GM19452 (cell line): ENCODE measurements at regions not wholly inside any gene's neighbourhood (a gene's known extent, or its start where the extent isn't known, plus 50 kb on each side); places are given as distances from the start of the nearest gene placed in this dataset.
A peak's percentile ranks its signal among the peaks of the same experiment; 100 is the strongest.

Source experiments
- ATAC-seq: cut with Tn5 transposase; IDR thresholded peaks from one replicate; pipeline ENCODE4 v1.9.1; 2021; ENCODE audit not compliant: unreplicated experiment

DNA sequence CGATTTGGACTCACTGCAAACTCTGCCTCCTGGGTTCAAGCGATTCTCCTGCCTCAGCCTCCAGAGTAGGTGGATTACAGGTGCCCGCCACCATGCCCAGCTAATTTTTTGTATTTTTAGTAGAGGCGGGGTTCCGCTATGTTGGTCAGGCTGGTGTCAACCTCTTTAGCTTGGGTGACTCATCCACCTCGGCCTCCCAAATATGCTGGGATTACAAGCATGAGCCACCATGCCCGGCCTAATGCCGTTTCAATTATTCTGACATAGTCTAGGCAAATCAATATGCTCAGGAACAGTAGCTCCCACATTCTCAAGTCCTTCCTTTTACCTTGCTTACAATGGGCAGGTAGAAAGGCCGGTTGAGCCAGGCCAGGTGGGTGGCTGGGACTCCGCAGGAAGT, 82.0 kb upstream of the EEA1 start:
- ATAC-seq, result no peak

DNA sequence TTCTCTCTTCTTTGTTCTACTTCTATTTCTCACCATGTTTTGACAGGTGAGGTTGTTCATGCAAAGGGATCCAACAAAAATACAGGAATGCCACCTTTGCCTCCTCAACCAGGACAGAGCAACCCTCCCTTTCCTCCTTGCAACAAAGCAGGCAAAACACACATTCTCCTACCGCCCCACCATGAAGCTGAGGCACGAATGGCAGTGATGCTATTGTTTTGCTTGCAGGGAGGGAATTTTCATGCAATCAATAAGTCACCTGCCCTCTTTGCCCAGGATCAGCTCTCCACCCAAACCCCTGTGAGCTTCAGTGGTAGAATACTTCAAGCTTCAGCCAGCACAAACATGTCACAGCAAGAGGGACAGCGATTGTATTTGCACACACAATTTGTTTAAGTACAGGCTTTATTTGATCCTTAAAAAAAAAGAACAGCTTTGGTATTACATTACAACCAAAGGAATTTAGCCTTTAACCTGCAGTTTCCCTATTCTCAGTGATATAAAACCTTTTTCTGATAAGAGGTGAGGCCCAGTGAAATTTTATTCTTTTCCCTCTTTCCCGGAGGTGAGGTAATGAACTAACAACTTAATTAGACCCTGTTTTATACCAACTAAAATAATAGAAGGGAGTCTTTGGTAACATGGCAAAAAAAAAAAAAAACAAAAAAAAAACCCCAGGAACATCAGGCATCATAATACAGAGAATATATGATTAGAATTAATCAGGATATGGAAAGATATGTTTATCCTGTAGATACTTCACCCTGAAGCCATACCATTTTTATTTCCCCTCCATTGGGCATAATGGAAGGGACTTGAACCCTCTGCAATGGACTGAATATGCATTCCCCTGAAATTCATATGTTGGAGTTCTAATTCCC, 87.0 kb upstream of the EEA1 start:
- ATAC-seq, result no peak

DNA sequence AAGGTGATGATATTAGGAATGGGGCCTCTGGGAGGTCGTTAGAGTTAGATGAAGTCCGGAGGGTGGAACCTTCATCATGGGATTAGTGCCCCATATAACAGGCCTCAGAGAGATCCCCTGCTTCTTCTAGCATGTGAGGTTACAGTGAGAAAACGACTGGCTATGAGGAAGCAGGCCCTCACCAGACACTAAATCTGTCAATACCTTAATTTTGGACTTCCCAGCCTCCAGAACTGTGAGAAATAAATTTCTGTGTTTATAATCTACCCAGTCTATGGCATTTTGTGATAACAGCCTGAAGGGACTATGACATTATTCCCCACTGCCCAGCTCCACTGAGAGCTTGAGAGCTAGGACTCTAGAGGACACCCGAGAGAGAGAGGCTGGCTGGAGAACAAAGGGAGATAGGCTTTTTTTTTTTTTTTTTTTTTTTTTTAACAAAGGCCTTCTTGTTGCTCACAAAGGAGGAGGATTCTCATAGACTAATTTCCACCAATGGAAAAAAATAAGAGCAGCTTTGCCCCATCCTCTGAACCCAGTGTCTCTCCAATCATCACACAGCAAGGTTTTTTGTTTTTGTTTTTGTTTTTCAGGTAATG, 87.8 kb upstream of the EEA1 start:
- no peak for ATAC-seq

GRCh38 chr12:93018610-93019009, 89.5 kb upstream of the EEA1 start:
- no peak for ATAC-seq

DNA sequence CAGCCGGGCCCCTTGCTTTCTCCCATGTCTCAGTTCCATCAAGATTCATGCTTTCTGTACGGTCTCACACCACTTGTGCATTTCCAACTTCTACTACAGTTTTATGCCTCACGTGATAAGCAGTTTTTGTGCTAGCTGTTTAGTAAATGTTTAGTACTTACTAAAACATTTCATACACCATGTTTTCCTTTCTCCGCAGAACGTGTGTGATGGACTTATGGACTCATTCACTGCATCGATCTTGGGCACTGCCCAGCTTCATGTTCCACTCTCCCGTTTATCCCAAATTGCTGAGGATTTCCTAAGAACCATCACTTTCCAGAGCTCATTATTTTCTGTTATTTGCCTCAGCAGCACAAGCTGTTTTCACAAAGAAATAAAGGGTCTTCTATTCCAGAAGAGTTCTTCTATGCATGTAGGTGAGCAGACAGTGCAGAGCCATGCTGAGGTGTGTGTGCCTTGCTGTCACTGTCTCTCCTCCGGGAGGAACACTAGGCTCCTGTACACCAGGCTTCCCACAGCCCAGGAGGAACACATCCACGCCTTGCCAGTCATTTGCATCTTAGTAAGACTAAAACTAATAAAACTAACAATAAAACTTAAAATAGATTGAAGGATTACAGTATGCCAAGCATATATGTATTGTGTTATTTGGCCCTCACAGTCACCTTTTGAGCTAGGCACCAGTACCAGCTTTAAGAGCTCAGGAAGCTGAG, 90.3 kb upstream of the EEA1 start:
- ATAC-seq, result no peak

DNA sequence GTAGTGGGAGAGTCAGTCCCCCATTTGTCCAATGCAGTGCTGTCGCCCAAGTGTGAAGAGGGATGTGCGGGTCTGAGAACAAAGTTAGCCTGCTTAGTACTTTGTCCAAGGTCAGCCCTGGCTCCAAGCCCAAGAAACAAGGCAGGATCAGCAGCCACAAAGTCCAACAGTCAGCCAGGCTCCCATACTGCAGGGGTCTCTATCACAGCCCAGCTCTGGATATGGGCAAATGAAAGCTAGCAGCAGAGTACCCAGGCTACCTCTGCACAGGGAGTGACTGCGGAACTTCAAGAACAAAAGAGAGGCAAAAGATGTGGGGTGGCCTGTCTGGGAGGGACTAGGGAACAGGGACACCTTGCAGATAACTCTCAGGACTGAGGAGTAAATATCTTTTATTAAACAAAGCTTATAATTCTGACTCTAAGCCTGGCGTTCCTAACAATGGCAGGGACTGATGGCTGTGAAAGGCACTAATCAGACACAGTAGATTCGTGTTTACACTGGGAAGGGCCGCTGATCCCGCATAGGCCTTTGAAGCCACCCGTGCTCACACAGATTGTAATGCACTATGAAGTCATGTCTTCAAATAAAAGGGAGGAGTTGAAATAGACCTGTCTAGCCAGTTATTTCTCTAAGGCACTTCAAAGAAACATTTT, 91.0 kb upstream of the EEA1 start:
- no peak for ATAC-seq

DNA sequence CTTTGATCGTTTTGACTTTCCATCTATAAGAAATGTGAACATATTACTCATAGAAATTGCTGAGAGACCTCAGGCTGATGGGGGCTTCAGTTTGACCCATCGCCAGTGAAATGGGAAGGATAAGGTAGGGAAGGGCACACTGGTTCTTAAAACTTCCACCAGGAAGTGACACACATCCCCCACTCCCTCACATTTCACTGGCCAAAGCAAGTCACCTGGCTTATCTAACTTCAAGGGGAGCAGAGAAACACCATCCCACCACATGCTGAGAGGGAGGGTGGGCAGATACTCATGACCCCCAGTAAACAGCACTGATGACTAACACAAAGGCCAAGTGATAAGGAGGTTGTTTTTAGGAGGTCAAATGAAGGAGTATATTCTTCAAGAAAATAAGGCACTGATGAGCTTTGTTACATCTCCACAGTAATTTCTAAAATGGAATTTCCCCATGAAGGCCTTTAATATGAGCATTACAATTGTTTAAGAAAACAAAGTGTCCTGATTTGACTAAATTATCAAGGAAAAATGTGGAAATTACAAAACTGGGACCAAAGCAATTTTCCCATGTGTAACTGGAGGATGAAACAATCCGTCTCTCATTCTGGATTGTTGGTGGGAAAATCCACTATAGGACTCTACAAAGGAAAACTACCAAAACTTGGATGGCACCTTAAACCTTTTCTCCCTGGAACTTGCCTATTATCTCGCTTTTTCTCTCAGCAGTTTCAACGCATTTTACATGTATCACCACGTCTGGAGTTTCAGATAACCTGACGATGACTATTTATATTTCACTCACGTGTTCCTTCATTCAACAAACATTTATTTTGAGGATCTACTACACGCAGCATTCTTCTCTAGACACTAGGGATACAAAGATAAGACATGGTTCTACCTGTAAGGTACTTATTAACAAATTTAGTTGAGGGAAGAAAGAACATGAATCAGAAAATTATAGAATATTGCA, 91.8 kb upstream of the EEA1 start:
- ATAC-seq, result no peak

DNA sequence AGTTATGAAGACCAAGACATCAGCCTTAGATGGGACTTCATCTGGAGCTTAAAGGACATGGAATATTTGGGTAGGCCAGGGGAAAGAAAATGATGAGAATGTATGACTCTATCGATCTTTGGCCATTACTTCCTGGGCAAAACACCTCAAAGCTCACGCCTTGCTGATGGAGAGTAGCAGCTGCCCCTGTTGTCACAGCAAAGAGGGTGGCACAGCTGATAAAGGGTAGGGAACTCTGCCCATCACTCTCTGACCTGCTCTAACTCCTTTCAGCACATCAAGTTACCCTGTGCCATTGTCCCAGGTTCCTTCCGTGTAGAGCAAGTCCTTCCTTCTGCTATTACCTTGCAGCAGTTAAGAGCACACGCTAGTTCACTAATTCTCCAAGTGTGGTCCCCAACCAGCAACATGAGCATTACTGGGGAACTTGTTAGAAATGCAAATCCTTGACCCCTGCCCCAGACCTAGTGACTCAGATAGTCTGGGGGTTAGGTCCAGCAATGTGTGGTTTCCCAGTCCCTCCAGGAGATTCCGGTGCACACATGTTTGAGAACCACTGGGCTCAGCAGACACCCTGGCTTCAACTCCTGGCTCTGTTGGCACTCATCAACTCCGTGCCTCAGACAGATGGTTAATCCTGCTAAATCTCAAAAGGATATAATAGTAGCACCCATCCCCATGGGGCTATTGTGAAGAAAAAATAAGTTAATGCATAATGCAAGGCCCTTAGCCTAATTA, 93.7 kb upstream of the EEA1 start:
- no peak for ATAC-seq

DNA sequence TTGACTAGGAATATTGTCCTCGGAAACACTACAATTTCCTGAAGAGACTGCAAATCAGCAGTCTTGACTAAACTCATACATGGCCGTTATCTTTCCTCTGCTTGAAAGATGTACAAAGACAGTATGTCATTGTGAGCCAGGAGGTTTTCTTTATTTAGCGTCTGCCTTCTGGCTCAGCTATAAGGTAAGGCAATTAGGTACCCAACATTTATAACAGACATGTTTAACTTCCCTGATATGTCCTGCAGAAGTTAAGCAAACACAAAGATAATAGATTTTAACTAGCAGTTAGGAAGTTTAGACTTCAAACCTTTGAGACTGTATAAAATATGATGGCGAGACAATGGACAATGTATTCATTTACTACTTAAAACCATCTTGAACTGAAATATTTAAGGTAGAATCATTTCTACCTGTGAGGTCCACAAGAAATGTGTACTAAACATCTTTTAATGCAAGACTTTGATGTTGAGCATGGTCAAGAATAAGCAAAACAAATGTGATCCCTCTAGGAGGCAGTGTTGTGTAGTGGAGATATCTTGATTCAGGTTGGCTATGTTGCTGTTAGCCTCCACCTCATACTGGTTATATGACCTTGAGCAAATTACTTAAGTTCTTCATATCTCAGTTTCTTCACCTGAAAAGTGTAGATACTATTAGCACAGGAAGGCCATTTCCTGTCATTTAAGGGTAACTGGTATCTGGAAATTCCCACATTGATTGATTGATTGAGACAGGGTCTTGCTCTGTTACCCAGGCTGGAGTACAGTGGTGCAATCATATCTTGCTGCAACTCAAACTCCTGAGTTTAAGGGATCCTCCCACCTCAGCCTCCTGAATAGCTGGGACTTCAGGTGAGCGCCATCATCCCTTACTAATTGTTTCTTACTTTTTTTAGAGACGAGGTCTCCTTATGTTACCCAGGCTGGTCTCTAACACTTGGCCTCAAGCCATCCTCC, 96.3 kb upstream of the EEA1 start:
- peak; percentile 66 for ATAC-seq

GRCh38 chr12:93027041-93027440, 97.9 kb upstream of the EEA1 start:
- ATAC-seq, result no peak

DNA sequence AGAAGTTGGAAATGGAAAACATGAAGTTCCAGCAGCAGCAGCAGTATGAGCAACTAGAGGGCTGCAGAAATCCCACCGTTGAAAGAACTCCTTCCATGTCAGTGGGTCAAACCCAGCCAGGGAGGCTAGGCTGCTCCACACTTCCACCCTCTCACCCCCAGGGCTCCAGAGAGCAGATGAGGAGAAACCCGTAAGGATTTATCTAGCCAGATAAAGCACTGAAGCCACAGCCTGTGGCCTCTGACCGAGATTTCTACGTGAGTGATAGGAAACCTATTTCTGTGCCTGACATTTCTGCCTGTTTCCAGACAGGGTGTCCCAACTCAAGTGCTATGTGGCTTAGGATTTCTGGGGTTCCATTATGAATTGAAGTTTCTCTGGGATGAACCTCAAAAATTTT, 100.0 kb upstream of the EEA1 start:
- ATAC-seq, result no peak

GRCh38 chr12:93031028-93031427, 101.9 kb upstream of the EEA1 start:
- no peak for ATAC-seq

- ATAC-seq, result no peak
Observed at GRCh38 chr12:93032758-93033157, 103.7 kb upstream of the EEA1 start.

DNA sequence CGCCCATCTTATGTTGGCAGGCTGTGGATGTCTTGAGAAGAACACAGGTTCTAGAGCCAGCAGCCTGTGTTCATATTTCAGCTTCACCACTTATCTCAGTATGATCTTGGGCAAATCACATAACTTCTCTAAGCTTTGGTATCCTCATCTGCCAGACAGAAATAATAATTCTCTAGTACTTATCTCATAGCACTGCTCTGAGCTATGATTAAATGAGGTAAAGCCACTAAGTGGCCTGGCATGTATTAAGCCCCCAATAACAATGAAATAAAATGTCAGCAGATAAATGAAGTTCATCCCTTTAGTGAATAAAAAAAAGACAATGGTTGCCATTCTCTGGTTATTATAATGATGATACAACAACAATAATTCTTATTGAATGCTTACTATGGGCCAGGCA, 104.9 kb upstream of the EEA1 start:
- no peak for ATAC-seq

GRCh38 chr12:93039062-93039461, 110.0 kb upstream of the EEA1 start:
- ATAC-seq, result no peak

DNA sequence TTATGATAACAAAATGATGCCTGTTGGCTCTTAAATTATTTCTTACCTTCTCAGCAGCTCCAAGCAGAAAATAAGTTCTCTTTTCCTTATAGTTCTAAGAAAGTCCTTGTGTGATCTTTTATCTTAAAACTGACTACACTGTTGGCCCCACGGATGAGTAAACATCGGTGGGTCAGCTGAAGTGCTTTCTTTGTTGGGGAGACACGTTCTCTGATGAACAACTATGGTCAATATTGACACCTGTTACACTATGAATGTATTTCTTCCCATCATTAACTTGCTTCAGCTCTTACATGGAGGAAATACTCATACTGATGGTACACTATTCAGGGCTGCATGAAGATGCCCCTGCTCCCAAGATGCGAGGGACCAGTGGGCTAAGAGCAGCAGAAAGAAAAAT, 110.8 kb upstream of the EEA1 start:
- no peak for ATAC-seq

- no peak for ATAC-seq
Observed at GRCh38 chr12:93040367-93040766, 111.3 kb upstream of the EEA1 start.

- no peak for ATAC-seq
Observed at GRCh38 chr12:93041416-93041815, 112.3 kb upstream of the EEA1 start.

DNA sequence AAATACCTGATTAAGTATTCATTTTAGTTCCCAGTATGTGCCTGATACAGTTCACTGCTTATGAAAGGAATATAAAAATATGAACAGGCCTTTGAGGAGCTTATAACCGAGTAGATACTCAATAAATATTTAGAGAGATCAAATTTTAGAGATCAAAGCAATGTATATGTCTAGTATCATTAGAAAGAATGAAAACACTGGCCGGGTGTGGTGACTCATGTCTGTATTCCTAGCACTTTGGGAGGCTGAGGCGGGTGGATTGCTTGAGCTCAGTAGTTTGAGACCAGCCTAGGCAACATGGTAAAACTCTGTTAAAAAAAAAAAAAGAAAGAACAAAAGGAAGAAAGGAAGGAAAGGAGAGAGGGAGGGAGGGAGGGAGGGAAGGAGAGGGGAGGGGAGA, 113.2 kb upstream of the EEA1 start:
- no peak for ATAC-seq
